Testis (tissue), 2 donors: ENCODE measurements at regions not wholly inside any gene's neighbourhood (a gene's known extent, or its start where the extent isn't known, plus 50 kb on each side); places are given as distances from the start of the nearest gene placed in this dataset.

Source experiments
- POLR2A ChIP-seq: fragments of 450-650 bp; IDR thresholded peaks from one replicate; pipeline ENCODE4 v1.6.1; 2017; ENCODE audit warnings: antibody characterized with exemption, mild to moderate bottlenecking, moderate library complexity
- TF ChIP-seq, protein P1 (sequence below), 3 experiments: fragments of 450-650 bp in 2 of 3; fragments of 200-600 bp in 1 of 3; sonication (generic) in 1 of 3; IDR thresholded peaks; one replicate each; pipeline ENCODE4 v1.5.1; 2016 to 2019; ENCODE audit warnings: antibody characterized with exemption in 3 of 3, mild to moderate bottlenecking in 2 of 3, moderate library complexity in 1 of 3

DNA sequence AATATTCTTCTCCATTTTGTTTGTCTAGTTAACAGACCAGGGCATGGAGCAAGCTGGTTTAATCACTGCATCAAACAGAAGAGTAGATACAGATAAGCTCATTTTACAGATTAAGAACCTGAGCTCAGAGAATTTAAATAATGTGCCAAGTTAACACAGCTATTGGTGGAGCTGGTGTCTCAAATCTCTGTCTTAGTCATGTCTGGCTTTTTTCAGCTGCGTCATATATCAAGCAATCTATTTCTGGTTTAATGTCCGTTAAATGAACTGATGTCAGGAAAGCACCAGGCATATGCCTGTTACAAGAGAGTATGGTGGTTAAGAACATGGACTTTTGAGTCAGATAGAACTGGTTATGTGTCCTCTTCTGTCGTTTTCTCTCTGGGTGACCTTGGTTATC is 79.8 kb upstream of the ADGRA3 start:
- TF ChIP-seq POLR2A, result no peak
- TF ChIP-seq, protein P1, sequence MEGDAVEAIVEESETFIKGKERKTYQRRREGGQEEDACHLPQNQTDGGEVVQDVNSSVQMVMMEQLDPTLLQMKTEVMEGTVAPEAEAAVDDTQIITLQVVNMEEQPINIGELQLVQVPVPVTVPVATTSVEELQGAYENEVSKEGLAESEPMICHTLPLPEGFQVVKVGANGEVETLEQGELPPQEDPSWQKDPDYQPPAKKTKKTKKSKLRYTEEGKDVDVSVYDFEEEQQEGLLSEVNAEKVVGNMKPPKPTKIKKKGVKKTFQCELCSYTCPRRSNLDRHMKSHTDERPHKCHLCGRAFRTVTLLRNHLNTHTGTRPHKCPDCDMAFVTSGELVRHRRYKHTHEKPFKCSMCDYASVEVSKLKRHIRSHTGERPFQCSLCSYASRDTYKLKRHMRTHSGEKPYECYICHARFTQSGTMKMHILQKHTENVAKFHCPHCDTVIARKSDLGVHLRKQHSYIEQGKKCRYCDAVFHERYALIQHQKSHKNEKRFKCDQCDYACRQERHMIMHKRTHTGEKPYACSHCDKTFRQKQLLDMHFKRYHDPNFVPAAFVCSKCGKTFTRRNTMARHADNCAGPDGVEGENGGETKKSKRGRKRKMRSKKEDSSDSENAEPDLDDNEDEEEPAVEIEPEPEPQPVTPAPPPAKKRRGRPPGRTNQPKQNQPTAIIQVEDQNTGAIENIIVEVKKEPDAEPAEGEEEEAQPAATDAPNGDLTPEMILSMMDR (IDR thresholded peaks at IDR 0.05), result no peak
